ENCODE measurements at regions not wholly inside any gene's neighbourhood (a gene's known extent, or its start where the extent isn't known, plus 50 kb on each side); places are given as distances from the start of the nearest gene placed in this dataset.

DNA sequence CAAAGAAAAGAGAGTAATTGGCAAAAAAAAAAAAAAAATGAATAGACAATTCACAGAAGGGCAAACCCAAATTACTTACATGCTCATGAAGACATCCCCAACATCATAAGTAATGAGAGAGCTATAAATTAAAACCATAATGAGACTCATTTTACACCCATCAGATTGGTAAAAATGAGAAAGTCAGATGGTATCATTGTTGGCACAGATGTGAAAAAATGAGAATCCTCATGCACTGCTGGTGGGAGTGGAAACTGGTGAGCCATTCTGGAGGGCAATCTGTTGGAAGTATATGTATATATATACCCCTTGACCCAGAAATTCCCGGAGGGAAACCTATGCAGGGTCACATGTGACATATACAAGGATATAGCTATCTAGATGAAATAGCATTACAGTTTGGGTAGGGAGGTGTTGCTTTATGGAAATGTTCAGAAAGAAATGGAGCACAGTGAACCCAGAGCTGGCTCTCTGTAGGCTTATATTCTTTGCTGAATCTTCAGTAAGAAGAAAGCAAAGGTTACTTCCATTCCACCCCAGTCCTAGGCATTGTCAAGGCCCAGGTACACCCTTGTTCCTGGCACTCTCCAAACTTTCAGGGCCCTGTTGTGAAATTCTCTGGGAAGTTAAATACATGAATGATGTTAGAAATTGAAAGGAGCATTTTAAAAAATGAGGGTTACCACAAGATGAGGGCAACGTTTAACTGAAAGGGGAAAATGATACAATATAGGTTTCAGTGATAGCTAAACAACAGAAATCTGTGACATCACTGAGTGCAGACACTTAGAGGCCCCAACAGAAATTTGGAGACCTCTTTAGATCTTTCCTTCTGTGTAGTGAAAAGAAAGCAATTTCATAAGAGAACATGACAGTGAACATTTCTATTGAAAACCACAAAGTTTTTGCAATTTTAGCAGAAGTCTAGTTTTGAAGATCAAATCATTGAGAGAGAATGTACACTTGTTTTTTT is 132.7 kb upstream of the TPRG1 start:
- Histone ChIP-seq H3K9ac (ENCODE audit: low read length) (no peak overlapping the region), H3K4me1 (ENCODE audit: control insufficient read depth, insufficient read depth, low read length) (no peaks in the 10 kb centered on the region), H3K4me3 (ENCODE audit: low read length) (no peak overlapping the region), H3K27ac (ENCODE audit: low read depth, low read length) (no peak overlapping the region), H3K27me3 (ENCODE audit: control insufficient read depth, insufficient read depth, low read length) (no peaks in the 10 kb centered on the region), H3K36me3 (ENCODE audit: control insufficient read depth, insufficient read depth, low read length) (no peaks in the 10 kb centered on the region)

DNA sequence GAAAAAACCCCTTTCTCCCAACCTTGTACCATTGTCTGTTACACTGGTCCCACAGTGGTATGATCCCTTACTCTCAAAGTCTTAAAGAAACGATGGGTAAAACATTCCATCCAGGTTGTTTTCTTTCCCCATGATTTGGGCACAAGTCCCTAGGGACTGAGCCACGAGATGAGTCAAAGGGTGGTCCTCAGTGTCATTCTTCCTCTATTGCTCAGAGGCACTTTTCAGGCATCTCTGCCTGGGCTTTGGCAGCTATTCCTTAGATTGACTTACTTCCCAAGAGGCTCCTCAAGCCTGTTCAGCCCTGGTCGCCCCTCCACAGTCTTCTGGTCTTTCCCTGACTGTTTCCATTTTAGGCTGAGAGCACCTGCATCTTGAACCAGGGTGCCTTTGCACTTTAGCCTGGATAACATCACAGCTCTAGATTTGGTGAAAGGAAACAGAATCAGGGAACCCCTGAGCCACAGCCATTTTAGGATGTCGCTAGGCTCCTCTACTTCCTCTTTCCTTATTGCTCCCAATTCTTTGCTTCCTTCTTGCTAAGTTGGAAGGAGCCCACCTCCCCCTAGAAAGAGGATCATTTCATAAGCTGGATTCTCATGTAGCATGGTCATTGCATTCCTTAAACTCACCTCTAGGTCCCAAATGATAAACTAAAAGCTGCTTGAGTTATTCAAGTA is 131.0 kb upstream of the TPRG1 start:
- Histone ChIP-seq H3K9ac (ENCODE audit: low read length) (no peak overlapping the region), H3K27me3 (ENCODE audit: control insufficient read depth, insufficient read depth, low read length) (no peaks in the 10 kb centered on the region), H3K27ac (ENCODE audit: low read depth, low read length) (no peak overlapping the region), H3K36me3 (ENCODE audit: control insufficient read depth, insufficient read depth, low read length) (no peaks in the 10 kb centered on the region), H3K4me1 (ENCODE audit: control insufficient read depth, insufficient read depth, low read length) (no peaks in the 10 kb centered on the region), H3K4me3 (ENCODE audit: low read length) (no peak overlapping the region)

GRCh38 chr3:189041482-189042090 is 130.2 kb upstream of the TPRG1 start:
- Histone ChIP-seq H3K4me3 (ENCODE audit: low read length) (no peak overlapping the region), H3K4me1 (ENCODE audit: control insufficient read depth, insufficient read depth, low read length) (no peaks in the 10 kb centered on the region), H3K27me3 (ENCODE audit: control insufficient read depth, insufficient read depth, low read length) (no peaks in the 10 kb centered on the region)

DNA sequence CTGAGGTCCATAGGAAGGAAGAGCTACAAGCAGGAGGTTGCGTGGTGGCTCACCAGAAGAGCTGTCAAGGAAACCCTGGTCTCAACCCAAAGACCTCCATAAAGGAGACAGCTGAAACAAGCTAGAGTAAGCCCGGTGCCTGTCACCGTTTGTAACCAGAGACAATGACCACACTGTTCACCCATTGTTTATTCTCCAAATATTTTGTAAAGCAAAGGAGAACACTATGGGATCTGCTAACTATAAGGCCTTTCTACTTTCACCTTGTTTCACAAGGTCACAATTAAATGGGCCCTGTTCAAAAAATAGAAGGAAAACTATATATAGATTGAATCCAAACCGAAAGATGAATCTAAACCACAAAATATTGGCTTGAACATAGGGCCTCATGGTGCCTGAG is 128.9 kb upstream of the TPRG1 start:
- Histone ChIP-seq H3K27ac (ENCODE audit: low read depth, low read length) (no peak overlapping the region), H3K4me1 (ENCODE audit: control insufficient read depth, insufficient read depth, low read length) (no peaks in the 10 kb centered on the region)

More at GRCh38 chr3:189041482-189042090, 130.2 kb upstream of the TPRG1 start:
- H3K27ac ChIP-seq (ENCODE audit: low read depth, low read length): no peak overlapping the region
- no peaks in the 10 kb centered on the region for H3K36me3 ChIP-seq (ENCODE audit: control insufficient read depth, insufficient read depth, low read length)
- no peak overlapping the region for H3K9ac ChIP-seq (ENCODE audit: low read length)

DNA sequence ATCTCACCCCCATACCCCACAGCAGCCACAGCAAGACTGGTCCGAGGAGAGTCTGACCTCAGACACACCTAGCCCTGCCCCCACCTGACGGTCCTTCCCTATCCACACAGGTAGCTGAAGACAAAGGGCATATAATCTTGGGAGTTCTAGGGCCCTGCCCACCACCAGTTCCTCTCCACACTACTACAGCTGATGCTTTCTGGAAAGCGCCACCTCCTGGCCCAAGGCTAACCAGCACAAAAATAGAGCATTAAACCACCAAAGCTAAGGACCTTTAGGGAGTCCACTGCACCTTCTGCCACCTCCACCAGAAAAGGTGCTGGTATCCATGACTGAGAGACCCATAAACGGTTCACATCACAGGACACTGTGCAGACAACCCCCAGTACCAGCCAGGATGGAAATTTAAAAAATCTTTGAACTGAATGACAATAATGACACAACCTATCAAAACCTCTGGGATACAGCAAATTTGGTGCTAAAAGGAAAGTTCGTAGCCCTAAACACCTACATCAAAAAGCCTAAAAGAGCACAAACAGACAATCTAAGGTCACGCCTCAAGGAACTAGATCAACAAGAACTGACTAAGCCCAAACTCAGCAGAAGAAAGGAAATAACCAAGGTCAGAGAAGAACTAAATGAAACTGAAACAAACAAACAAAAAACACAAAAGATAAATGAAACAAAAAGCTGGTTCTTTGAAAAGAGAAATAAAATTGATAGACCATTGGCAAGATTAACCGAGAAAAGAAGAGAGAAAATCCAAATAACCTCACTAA is 122.1 kb upstream of the TPRG1 start:
- no peaks in the 10 kb centered on the region for H3K27me3 ChIP-seq (ENCODE audit: control insufficient read depth, insufficient read depth, low read length)
- H3K36me3 ChIP-seq (ENCODE audit: control insufficient read depth, insufficient read depth, low read length): no peaks in the 10 kb centered on the region
- H3K9ac ChIP-seq (ENCODE audit: low read length): no peak overlapping the region
- H3K4me1 ChIP-seq (ENCODE audit: control insufficient read depth, insufficient read depth, low read length): no peaks in the 10 kb centered on the region
- no peak overlapping the region for H3K27ac ChIP-seq (ENCODE audit: low read depth, low read length)
- H3K4me3 ChIP-seq (ENCODE audit: low read length): no peak overlapping the region

More for the DNA sequence above, 128.9 kb upstream of the TPRG1 start:
- H3K4me3 ChIP-seq (ENCODE audit: low read length): no peak overlapping the region
- H3K36me3 ChIP-seq (ENCODE audit: control insufficient read depth, insufficient read depth, low read length): no peaks in the 10 kb centered on the region
- no peak overlapping the region for H3K9ac ChIP-seq (ENCODE audit: low read length)
- H3K27me3 ChIP-seq (ENCODE audit: control insufficient read depth, insufficient read depth, low read length): no peaks in the 10 kb centered on the region

DNA sequence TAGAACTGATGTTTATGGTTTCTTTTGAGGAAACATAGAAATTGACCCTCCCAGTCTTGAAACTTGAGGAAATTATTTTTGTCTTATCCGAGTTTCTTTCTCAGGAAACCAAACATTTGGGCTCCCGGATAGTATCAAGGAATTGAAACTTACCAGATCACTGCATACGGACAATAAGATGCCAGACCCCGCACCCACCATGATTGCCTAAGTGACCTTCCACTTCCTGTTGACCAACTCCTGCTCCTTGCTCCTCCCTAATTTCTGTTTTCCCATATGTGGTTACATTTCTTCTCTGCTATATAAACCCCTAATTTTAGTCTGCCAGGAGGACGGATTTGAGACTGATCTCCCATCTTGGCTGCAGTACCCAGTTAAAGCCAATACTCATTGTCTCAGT is 118.4 kb upstream of the TPRG1 start:
- no peaks in the 10 kb centered on the region for H3K36me3 ChIP-seq (ENCODE audit: control insufficient read depth, insufficient read depth, low read length)
- no peak overlapping the region for H3K4me3 ChIP-seq (ENCODE audit: low read length)
- H3K27ac ChIP-seq (ENCODE audit: low read depth, low read length): no peak overlapping the region
- H3K9ac ChIP-seq (ENCODE audit: low read length): no peak overlapping the region
- H3K27me3 ChIP-seq (ENCODE audit: control insufficient read depth, insufficient read depth, low read length): no peaks in the 10 kb centered on the region
- H3K4me1 ChIP-seq (ENCODE audit: control insufficient read depth, insufficient read depth, low read length): no peaks in the 10 kb centered on the region

- H3K4me3 ChIP-seq (ENCODE audit: low read length): no peak overlapping the region
- H3K27ac ChIP-seq (ENCODE audit: low read depth, low read length): no peak overlapping the region
- H3K4me1 ChIP-seq (ENCODE audit: control insufficient read depth, insufficient read depth, low read length): no peaks in the 10 kb centered on the region
- H3K36me3 ChIP-seq (ENCODE audit: control insufficient read depth, insufficient read depth, low read length): no peaks in the 10 kb centered on the region
- H3K27me3 ChIP-seq (ENCODE audit: control insufficient read depth, insufficient read depth, low read length): no peaks in the 10 kb centered on the region
- no peak overlapping the region for H3K9ac ChIP-seq (ENCODE audit: low read length)
Measured at GRCh38 chr3:189056646-189057335, 115.0 kb upstream of the TPRG1 start.

DNA sequence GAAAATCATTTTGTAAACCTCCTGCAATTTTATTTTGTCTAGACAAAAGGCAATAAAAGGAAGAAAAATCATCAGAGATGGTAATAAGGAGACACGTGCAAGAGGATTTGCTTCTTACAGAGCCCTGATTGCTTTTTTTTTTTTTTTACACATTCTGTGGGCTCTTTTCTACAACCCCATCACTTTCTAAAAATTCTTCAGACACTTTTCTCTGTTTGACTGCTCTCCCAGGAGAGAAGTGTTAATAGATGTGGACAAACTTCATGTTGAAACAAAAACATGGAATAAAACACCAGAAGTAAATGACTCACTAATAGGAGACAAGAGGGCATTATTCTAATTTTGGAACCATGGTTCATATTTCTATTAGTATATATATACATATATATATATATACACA is 114.4 kb upstream of the TPRG1 start:
- Histone ChIP-seq H3K27ac (ENCODE audit: low read depth, low read length) (no peak overlapping the region), H3K36me3 (ENCODE audit: control insufficient read depth, insufficient read depth, low read length) (no peaks in the 10 kb centered on the region), H3K27me3 (ENCODE audit: control insufficient read depth, insufficient read depth, low read length) (no peaks in the 10 kb centered on the region), H3K4me3 (ENCODE audit: low read length) (no peak overlapping the region), H3K9ac (ENCODE audit: low read length) (no peak overlapping the region), H3K4me1 (ENCODE audit: control insufficient read depth, insufficient read depth, low read length) (no peaks in the 10 kb centered on the region)

- Histone ChIP-seq H3K9ac (ENCODE audit: low read length) (no peak overlapping the region), H3K27me3 (ENCODE audit: control insufficient read depth, insufficient read depth, low read length) (no peaks in the 10 kb centered on the region), H3K4me1 (ENCODE audit: control insufficient read depth, insufficient read depth, low read length) (no peaks in the 10 kb centered on the region), H3K27ac (ENCODE audit: low read depth, low read length) (no peak overlapping the region), H3K4me3 (ENCODE audit: low read length) (no peak overlapping the region), H3K36me3 (ENCODE audit: control insufficient read depth, insufficient read depth, low read length) (no peaks in the 10 kb centered on the region)
Measured at GRCh38 chr3:189058071-189058470, 113.7 kb upstream of the TPRG1 start.

DNA sequence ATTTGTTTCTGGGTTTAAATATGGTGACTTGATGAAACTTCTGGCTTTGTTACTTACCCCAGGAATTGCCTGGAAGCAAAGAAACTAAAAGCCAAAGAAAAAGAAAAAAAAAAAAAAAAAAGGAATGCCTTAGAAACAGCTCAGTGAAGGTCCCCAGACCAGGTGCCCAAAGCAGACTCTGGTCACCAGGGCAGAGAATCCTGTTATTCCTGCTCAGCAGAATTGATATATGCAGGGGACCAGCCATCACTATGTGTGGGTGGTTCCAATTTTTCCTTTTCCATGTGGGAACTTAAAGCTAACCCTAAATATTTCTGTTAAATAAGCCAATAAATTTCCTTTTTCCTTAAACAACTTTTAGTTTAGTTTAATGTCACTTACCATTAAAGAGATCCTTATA is 100.8 kb upstream of the TPRG1 start:
- Histone ChIP-seq H3K9ac (ENCODE audit: low read length) (no peak overlapping the region), H3K4me1 (ENCODE audit: control insufficient read depth, insufficient read depth, low read length) (no peaks in the 10 kb centered on the region), H3K4me3 (ENCODE audit: low read length) (no peak overlapping the region), H3K36me3 (ENCODE audit: control insufficient read depth, insufficient read depth, low read length) (no peaks in the 10 kb centered on the region), H3K27ac (ENCODE audit: low read depth, low read length) (no peak overlapping the region), H3K27me3 (ENCODE audit: control insufficient read depth, insufficient read depth, low read length) (no peaks in the 10 kb centered on the region)

DNA sequence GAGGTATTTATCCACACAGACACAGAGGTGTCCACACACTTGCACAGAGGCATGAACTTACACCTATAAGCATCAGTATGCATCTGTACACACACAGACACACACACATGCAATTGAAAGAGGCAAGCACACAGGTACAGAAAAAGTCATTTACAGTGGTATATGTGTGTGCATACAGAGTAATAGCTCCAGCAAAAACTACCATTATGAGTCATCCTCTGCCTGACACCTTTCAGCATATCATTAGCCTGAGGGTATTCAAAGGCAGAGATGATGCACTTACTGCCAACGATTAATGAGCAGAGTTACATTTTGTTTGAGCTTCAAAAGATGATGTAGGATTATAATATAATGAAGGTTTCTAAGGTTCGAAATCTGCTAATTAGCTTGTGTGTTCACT is 100.3 kb upstream of the TPRG1 start:
- no peak overlapping the region for H3K9ac ChIP-seq (ENCODE audit: low read length)
- H3K27ac ChIP-seq (ENCODE audit: low read depth, low read length): no peak overlapping the region
- no peaks in the 10 kb centered on the region for H3K4me1 ChIP-seq (ENCODE audit: control insufficient read depth, insufficient read depth, low read length)
- no peaks in the 10 kb centered on the region for H3K36me3 ChIP-seq (ENCODE audit: control insufficient read depth, insufficient read depth, low read length)
- no peaks in the 10 kb centered on the region for H3K27me3 ChIP-seq (ENCODE audit: control insufficient read depth, insufficient read depth, low read length)
- H3K4me3 ChIP-seq (ENCODE audit: low read length): no peak overlapping the region
